ENCODE measurements at regions not wholly inside any gene's neighbourhood (a gene's known extent, or its start where the extent isn't known, plus 50 kb on each side); places are given as distances from the start of the nearest gene placed in this dataset.

DNA sequence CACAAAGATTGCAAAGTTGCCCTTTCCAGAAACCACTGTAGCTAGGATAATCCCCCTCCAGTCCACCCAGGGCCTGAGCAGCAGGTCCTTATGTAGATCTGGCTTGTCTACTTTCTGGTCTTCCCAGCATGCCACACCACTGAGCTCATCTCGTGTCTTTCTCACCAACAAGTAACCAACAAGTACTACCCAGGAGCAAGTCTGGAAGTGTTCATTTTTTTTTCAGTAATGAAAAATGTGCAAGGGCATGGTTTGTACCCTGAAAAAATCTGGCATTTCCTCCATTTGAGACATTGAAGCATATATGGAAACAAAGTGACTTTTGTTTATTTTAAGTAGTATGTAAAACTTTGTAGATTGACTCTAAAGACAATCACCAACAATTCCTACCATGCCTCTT lies 120.8 kb downstream of the INHBA start:
- no peaks in the 10 kb centered on the region for H3K23me2 ChIP-seq (ENCODE audit: insufficient read length, low read depth, low read length, poor library complexity, severe bottlenecking)
- H2BK5ac ChIP-seq (ENCODE audit: insufficient read length, low read length), result no peak overlapping the region
- no peaks in the 10 kb centered on the region for H3K27me3 Mint-ChIP-seq (ENCODE audit: low read depth)
- H3K14ac ChIP-seq (ENCODE audit: insufficient read depth, low read length), result no peak overlapping the region
- no peak overlapping the region for H4K91ac ChIP-seq (ENCODE audit: insufficient read length, low read depth, low read length)
- H2AFZ ChIP-seq (ENCODE audit: low read length), result no peak overlapping the region
- H4K5ac ChIP-seq (ENCODE audit: insufficient read length, low read depth, low read length), result no peak overlapping the region
- no peak overlapping the region for H2BK12ac ChIP-seq (ENCODE audit: insufficient read length, low read depth, low read length)
- no peak overlapping the region for H3K27ac Mint-ChIP-seq
- no peaks in the 10 kb centered on the region for H3K9me3 ChIP-seq (ENCODE audit: control insufficient read depth, low read depth, low read length)
- WGBS (ENCODE audit: extremely low coverage, insufficient read length, low lambda C conversion rate), result no CpG with 5 or more reads among the region's 1 CpG
- H3K4me2 ChIP-seq (ENCODE audit: insufficient read depth, insufficient read length, low read length), result no peak overlapping the region
- no peaks in the 10 kb centered on the region for H3K79me1 ChIP-seq (ENCODE audit: insufficient read depth, low read depth, low read length, poor library complexity, severe bottlenecking)
- H2BK20ac ChIP-seq (ENCODE audit: low read depth, low read length, poor library complexity, severe bottlenecking), result no peak overlapping the region
- H3K4me3 Mint-ChIP-seq, result no peak overlapping the region
- no peak for DNase-seq
- H4K20me1 ChIP-seq (ENCODE audit: control insufficient read depth, insufficient read depth, insufficient read length), result no peaks in the 10 kb centered on the region
- H3K4me1 Mint-ChIP-seq, result no peaks in the 10 kb centered on the region
- no peaks in the 10 kb centered on the region for H3K4me1 ChIP-seq (ENCODE audit: insufficient read depth, low read length)
- TF ChIP-seq, protein P1, sequence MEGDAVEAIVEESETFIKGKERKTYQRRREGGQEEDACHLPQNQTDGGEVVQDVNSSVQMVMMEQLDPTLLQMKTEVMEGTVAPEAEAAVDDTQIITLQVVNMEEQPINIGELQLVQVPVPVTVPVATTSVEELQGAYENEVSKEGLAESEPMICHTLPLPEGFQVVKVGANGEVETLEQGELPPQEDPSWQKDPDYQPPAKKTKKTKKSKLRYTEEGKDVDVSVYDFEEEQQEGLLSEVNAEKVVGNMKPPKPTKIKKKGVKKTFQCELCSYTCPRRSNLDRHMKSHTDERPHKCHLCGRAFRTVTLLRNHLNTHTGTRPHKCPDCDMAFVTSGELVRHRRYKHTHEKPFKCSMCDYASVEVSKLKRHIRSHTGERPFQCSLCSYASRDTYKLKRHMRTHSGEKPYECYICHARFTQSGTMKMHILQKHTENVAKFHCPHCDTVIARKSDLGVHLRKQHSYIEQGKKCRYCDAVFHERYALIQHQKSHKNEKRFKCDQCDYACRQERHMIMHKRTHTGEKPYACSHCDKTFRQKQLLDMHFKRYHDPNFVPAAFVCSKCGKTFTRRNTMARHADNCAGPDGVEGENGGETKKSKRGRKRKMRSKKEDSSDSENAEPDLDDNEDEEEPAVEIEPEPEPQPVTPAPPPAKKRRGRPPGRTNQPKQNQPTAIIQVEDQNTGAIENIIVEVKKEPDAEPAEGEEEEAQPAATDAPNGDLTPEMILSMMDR (conservative IDR thresholded peaks at IDR 0.05), result no peak
- H3K36me3 Mint-ChIP-seq (ENCODE audit: insufficient read depth in 1 of 3, low read depth in 3 of 3), result no peaks in the 10 kb centered on the region
- H3K18ac ChIP-seq (ENCODE audit: insufficient read length, low read depth, low read length), result no peak overlapping the region
- no peak overlapping the region for H2BK15ac ChIP-seq (ENCODE audit: low read depth, low read length)
- no peak overlapping the region for H3K27ac ChIP-seq (ENCODE audit: insufficient read length, low read depth, low read length)
- H2BK120ac ChIP-seq (ENCODE audit: low read depth, low read length, poor library complexity, severe bottlenecking), result no peak overlapping the region
- no peak overlapping the region for H3K4ac ChIP-seq (ENCODE audit: low read depth, low read length)
- H2AK5ac ChIP-seq (ENCODE audit: insufficient read length, low read length), result no peak overlapping the region
- H3T11ph ChIP-seq (ENCODE audit: low read length), result no peak overlapping the region
- no peak overlapping the region for H3K23ac ChIP-seq (ENCODE audit: insufficient read length, low read depth, low read length)
- H3K56ac ChIP-seq (ENCODE audit: insufficient read length, low read depth, low read length), result no peak overlapping the region
- no peak overlapping the region for H4K8ac ChIP-seq (replicated peaks; ENCODE audit: insufficient read length, low read depth, low read length)
- no peak overlapping the region for H3K9ac ChIP-seq (ENCODE audit: extremely low read depth, insufficient read length, low read length)
- H3K79me2 ChIP-seq (ENCODE audit: insufficient read depth, low read length), result no peaks in the 10 kb centered on the region
- no peaks in the 10 kb centered on the region for H3K27me3 ChIP-seq (ENCODE audit: insufficient read depth, low read length)
- no peaks in the 10 kb centered on the region; a peak in 1 of 5 replicates for H3K9me3 Mint-ChIP-seq

Data from H9 (cell line).